Mononuclear cell (primary cell): ENCODE measurements at regions not wholly inside any gene's neighbourhood (a gene's known extent, or its start where the extent isn't known, plus 50 kb on each side); places are given as distances from the start of the nearest gene placed in this dataset.

Experiments used
- H3K27me3 ChIP-seq: 2 replicates; pipeline ENCODE4 v1.6.0; 2011; ENCODE audit warnings: low read length, control low read depth; ENCODE audit not compliant: insufficient read depth
- H3K4me1 ChIP-seq: 2 replicates; pipeline ENCODE4 v1.5.1; 2011; ENCODE audit warnings: mild to moderate bottlenecking, low read length, control low read depth; ENCODE audit not compliant: insufficient read depth
- H3K4me3 ChIP-seq: 2 replicates; pipeline ENCODE4 v1.5.1; 2011; ENCODE audit warnings: mild to moderate bottlenecking, low read length, moderate library complexity
- H3K9me3 ChIP-seq: 2 replicates; pipeline ENCODE4 v1.5.1; 2011; ENCODE audit warnings: low read depth, mild to moderate bottlenecking, control low read depth, low read length

- Histone ChIP-seq H3K27me3 (no peaks in the 10 kb centered on the region), H3K4me3 (no peak overlapping the region), H3K9me3 (peaks cover 9% of the 10 kb centered on the region), H3K4me1 (no peaks in the 10 kb centered on the region)
Observed at GRCh38 chr9:90261698-90262097, 380.9 kb downstream of the DIRAS2 start.

- no peaks in the 10 kb centered on the region for H3K9me3 ChIP-seq
- no peaks in the 10 kb centered on the region for H3K27me3 ChIP-seq
- no peak overlapping the region for H3K4me3 ChIP-seq
- H3K4me1 ChIP-seq: no peaks in the 10 kb centered on the region
Observed at GRCh38 chr9:90268613-90269012, 374.0 kb downstream of the DIRAS2 start.

DNA sequence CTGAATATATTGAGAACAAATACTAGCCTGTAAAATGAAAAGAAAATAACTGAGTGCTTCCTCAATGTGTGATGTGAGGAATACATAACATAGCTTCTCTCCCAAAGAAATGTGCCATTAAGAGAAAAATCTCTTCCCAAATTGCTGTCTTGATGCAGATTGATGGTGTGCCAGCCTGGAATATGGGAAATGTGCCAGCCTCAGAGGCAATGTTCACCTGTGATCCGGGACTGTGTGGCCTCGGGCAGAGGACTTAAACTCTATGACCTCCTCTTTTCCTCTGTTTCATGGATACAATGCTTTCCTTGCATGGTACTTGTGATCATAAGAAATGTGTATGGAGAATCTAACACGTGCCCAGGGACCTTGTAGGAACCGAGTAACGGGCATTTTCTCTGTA, 370.9 kb downstream of the DIRAS2 start:
- H3K27me3 ChIP-seq: peaks cover 4% of the 10 kb centered on the region
- H3K9me3 ChIP-seq: no peaks in the 10 kb centered on the region
- no peak overlapping the region for H3K4me3 ChIP-seq
- H3K4me1 ChIP-seq: no peaks in the 10 kb centered on the region

DNA sequence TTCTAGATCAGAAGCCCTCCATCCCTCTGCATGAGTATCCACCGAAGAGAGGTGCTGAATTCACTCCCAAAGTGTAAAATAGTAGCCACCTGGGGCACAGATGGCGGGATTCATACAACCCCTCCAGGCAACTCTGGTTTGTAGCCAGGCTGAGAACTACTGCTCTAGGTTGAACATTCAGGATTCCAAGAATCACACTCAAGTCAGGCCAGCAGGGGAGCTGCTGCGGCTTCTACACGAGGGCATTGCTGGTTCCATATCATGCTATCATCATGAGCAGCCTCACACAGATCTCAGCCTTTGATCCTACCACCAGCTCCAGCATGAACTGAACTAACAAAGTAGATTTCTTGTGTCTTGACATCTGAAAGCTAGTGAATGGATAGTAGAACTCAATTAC, 367.9 kb downstream of the DIRAS2 start:
- H3K9me3 ChIP-seq: no peaks in the 10 kb centered on the region
- H3K27me3 ChIP-seq: peaks cover 10% of the 10 kb centered on the region
- no peak overlapping the region for H3K4me3 ChIP-seq
- no peaks in the 10 kb centered on the region for H3K4me1 ChIP-seq

DNA sequence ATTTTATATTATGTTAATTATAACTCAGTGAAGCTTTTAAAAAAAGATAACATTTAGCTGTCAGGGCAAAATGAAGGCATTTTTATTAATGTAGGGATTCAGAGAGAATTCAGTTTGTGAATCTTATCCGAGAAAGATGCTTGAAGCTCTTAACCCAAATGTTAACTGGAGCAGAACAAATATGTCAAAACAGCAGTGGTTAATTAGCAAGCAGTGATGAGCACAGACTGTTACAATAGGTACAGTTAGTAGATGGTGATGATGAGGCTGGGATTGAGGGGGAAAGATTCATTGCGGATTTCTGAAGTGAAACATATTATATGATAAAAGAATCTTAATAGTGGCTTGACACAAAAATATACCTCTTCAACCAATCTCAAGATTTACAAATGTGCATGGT, 356.7 kb downstream of the DIRAS2 start:
- peaks cover 3% of the 10 kb centered on the region for H3K27me3 ChIP-seq
- no peaks in the 10 kb centered on the region for H3K9me3 ChIP-seq
- no peak overlapping the region for H3K4me3 ChIP-seq
- H3K4me1 ChIP-seq: no peaks in the 10 kb centered on the region

DNA sequence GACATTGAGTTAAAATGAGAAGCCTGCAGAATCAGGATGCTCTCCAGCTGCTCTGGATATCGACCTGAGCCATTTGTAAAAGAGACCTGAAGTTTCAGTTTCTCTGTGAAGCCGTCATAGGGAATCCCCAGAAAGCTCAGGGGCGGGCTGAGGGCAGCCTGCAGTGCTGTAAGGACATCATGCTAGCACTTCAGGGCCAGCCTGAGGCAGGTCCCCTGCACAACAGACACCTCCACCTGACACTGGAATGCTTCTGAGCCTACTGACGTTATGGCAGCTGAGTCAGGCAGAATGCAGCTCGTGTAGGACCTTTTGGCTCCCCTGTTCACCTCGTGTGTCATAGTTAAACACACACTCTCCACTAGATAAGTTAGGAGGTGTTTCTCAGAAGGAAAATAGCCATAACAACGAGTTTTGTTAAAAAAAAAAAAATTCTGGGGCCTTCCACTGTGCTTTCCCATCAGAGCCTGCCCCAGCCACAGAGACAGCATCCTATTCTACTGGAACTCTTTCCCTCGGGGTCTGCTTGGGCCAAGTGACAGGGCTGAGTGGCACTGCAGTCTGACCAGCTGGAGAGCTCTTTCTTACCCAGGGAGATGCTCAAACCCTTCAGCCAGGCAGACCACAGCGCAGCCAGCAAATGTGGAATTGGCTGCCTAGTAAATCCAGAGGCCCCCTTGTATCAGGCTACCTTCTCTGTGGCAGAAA, 354.9 kb downstream of the DIRAS2 start:
- H3K4me3 ChIP-seq: no peak overlapping the region
- H3K27me3 ChIP-seq: no peaks in the 10 kb centered on the region
- no peaks in the 10 kb centered on the region for H3K9me3 ChIP-seq
- no peaks in the 10 kb centered on the region for H3K4me1 ChIP-seq

DNA sequence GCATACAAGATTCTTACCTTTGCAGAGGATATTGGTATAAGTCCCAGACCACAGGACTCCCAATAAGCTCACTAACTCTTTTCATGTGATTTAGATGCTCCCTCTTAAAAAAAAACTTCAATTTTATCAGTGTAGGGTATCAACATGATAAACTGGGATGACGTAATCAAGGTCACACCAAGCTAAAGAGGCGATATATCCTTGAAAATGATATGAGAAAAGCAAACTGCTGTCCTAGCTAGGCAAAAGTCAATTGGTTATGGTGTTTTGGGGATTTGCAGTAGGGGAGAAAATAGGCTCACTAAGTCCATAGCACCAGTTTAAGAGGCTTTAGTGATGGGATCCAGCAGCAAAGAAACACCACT, 354.4 kb downstream of the DIRAS2 start:
- Histone ChIP-seq H3K4me1 (no peaks in the 10 kb centered on the region), H3K9me3 (no peaks in the 10 kb centered on the region), H3K4me3 (no peak overlapping the region), H3K27me3 (no peaks in the 10 kb centered on the region)

- H3K9me3 ChIP-seq: no peaks in the 10 kb centered on the region
Observed at GRCh38 chr9:90290716-90291485, 351.7 kb downstream of the DIRAS2 start.

GRCh38 chr9:90296539-90296938, 346.1 kb downstream of the DIRAS2 start:
- H3K27me3 ChIP-seq: no peaks in the 10 kb centered on the region
- no peaks in the 10 kb centered on the region for H3K4me1 ChIP-seq
- no peak overlapping the region for H3K4me3 ChIP-seq
- H3K9me3 ChIP-seq: no peaks in the 10 kb centered on the region

More at GRCh38 chr9:90290716-90291485, 351.7 kb downstream of the DIRAS2 start:
- Histone ChIP-seq H3K27me3 (no peaks in the 10 kb centered on the region), H3K4me3 (no peak overlapping the region), H3K4me1 (no peaks in the 10 kb centered on the region)

- H3K4me1 ChIP-seq: no peaks in the 10 kb centered on the region
- no peaks in the 10 kb centered on the region for H3K27me3 ChIP-seq
- H3K9me3 ChIP-seq: no peaks in the 10 kb centered on the region
- no peak overlapping the region for H3K4me3 ChIP-seq
Observed at GRCh38 chr9:90299968-90300367, 342.7 kb downstream of the DIRAS2 start.

- H3K4me3 ChIP-seq: no peak overlapping the region
- H3K27me3 ChIP-seq: no peaks in the 10 kb centered on the region
- H3K4me1 ChIP-seq: no peaks in the 10 kb centered on the region
- H3K9me3 ChIP-seq: no peaks in the 10 kb centered on the region
Observed at GRCh38 chr9:90300611-90301276, 341.9 kb downstream of the DIRAS2 start.

DNA sequence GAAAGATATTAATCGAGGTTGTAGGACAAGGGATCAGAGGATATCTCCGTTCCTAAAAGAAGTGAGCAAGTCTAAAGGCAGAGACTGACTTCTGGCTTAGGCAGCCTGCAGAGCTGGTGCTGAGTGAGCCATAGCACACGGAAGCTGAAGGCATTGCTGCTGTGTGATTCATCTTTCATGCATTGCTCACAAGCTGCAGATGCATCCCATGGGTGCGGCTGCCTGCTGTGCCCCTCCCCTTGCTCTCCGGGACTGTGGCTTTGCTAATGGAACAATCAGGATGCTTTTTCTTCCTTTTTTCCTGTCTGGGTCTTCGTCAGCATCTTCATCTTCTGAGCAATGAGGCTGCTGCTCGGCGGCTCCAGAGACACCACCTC, 341.4 kb downstream of the DIRAS2 start:
- no peak overlapping the region for H3K4me3 ChIP-seq
- H3K27me3 ChIP-seq: no peaks in the 10 kb centered on the region

GRCh38 chr9:90303655-90304054, 339.0 kb downstream of the DIRAS2 start:
- H3K4me1 ChIP-seq: no peaks in the 10 kb centered on the region
- no peak overlapping the region for H3K4me3 ChIP-seq
- H3K27me3 ChIP-seq: no peaks in the 10 kb centered on the region
- H3K9me3 ChIP-seq: no peaks in the 10 kb centered on the region

More for the DNA sequence above, 341.4 kb downstream of the DIRAS2 start:
- Histone ChIP-seq H3K9me3 (no peaks in the 10 kb centered on the region), H3K4me1 (no peaks in the 10 kb centered on the region)

DNA sequence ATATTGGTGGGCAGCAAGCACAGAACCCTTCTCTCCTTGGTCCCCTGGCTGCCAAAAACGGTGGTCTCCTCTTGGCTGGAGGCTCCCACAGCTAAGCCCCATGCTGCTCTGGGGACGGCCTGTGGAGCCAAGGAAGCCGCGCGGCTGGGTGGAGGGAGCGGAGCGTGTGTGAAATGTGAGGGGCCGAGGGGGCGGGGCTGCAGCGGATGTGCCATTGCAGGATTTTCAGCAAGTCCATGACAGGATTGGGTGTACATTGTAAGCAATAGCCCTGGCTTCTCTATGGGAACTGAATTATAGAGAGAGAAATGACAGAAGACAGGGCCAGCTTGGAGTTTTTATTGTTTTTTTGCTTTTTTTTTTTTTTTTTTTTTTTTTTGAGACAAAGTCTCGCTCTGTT, 336.5 kb downstream of the DIRAS2 start:
- Histone ChIP-seq H3K4me3 (no peak overlapping the region), H3K9me3 (no peaks in the 10 kb centered on the region), H3K4me1 (no peaks in the 10 kb centered on the region), H3K27me3 (no peaks in the 10 kb centered on the region)

DNA sequence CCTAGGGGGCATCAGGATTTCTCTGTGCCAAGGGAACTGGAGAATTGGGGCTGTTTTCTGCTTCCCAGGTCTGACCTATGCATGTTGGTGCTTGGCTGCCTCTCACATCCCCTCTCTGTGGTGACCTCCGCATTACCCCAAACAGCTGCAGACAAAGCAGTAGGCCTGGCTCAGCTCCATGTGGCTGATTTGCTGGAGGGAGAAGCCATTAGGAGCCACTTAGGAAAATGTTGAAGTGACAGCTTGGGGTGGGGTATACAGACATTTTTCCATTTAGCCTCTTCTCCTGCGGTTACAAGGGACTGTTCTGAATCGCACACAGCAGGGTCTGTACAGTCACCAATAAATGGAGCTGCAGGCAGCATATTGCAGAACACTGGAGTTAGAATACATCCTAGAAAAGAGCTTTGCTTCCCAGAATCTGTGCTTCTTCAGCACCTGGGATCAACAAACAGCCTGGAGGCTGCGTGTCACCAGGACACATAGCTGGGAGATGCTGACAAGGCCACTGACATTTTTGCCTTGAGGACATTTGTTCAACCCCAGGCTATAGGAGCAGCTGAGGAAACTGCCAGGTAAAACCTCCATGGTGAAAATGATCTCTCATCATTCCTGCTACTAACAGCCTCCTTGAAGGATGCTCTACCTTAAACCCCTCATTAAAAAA, 335.3 kb downstream of the DIRAS2 start:
- H3K9me3 ChIP-seq: no peaks in the 10 kb centered on the region
- H3K4me3 ChIP-seq: no peak overlapping the region
- no peaks in the 10 kb centered on the region for H3K4me1 ChIP-seq
- no peaks in the 10 kb centered on the region for H3K27me3 ChIP-seq
